Left lobe of liver (tissue), 2 donors: ENCODE measurements at regions not wholly inside any gene's neighbourhood (a gene's known extent, or its start where the extent isn't known, plus 50 kb on each side); places are given as distances from the start of the nearest gene placed in this dataset.
"Not testable (repeated sequence)": the region's sequence is repeated elsewhere in the genome, so short reads cannot be mapped to it uniquely, and the experiment has no call there.

Source experiments
- ATAC-seq: fragments of 200-7000 bp; cut with Tn5 transposase; one replicate; pipeline ENCODE4 v1.9.1; 2020; ENCODE audit warnings: mild to moderate bottlenecking, moderate library complexity
- DNase-seq: peaks from one replicate; pipeline ENCODE4 v3.0.0-alpha.2; 2020; ENCODE audit warnings: low spot score
- donor health status: DM: no; HTN: no; CAD: no; lungs with moderate emphysema.
- donor health status: DM: no; HTN: yes; CAD: no.

DNA sequence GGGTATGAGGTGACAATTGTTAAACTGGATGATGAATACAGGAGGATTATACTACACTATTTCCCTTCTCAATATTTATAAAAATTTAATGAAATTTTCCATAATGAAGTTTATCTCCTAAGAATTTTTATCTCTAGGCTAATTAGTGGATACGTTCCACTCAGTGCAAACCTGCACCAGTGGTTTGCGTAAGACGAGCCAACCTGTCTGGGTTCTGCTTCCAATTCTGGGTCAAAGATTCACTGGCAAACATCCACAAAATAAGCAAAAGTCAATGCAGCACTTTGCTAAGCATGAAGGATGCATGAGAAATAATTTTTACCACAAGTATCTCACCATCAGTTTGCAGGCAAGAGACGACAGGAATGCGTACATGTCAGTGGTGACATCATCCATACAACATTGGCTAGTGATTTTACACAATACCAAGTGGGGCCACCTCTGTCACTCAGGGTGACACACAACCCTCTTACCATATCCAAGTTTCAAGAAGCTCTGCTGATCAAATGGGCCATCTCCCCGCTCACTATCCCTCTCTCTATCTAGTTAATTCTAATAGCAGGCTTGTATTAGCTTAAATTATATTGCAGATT is 51.7 kb downstream of the FAM50B start:
- peak; percentile 93 for ATAC-seq
- peak; percentile 63 for DNase-seq

DNA sequence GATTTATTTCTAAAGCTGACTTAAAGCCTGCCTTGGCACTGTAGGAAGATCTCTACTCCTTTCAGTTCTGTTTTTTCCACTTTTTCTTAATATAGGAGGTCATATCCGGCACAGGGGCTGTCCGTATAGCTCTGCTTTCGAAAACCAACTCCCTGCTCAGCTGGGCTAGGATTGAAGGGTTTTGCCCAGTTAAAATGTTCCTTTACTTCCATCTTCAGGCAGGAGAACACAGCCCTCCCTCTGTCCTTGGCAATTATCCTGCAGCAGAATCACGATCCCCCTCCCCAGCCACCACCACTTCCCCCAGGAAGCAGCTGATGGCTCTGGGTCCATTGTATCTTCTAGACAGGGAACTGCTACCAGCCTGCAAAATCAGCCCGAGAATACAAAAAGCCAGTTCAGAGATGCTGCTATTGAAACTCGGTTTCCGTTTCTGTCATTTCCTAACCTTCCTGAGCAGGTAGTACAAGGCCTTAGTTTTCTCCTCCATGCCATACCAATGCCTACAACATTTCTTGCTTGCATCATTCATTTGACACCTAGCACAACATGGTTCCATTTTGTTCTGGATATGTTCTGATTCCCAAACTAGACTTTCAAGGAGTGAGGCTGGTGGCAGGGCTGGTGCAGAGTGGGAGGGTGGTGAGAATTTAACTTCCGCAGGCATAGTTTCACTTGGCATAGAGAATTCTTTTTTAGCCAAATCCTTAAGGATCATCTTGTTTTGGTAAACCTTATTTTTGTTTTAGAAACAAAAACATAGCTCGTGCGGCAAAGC is 53.9 kb downstream of the FAM50B start:
- ATAC-seq (no peak), DNase-seq (no peak)

DNA sequence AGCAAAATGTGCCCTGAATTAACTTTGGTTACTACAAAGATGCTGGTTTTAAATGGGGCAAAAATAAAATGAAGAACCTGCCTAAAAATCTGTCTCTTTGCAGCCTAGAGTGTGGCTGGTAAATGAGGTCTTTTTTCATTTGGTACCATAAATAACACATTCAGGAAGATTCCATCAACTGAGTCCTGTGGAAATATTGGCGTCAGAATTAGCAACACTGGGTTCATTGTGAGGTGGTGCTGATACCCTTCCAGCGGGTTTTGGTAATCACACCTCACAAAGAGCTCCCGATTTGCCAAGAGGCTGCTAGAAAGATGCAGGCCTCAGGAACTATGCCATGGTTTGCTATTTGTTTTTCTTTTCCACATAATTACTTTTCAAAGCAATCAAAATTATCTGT is 55.3 kb downstream of the FAM50B start:
- DNase-seq: no peak
- no peak for ATAC-seq

DNA sequence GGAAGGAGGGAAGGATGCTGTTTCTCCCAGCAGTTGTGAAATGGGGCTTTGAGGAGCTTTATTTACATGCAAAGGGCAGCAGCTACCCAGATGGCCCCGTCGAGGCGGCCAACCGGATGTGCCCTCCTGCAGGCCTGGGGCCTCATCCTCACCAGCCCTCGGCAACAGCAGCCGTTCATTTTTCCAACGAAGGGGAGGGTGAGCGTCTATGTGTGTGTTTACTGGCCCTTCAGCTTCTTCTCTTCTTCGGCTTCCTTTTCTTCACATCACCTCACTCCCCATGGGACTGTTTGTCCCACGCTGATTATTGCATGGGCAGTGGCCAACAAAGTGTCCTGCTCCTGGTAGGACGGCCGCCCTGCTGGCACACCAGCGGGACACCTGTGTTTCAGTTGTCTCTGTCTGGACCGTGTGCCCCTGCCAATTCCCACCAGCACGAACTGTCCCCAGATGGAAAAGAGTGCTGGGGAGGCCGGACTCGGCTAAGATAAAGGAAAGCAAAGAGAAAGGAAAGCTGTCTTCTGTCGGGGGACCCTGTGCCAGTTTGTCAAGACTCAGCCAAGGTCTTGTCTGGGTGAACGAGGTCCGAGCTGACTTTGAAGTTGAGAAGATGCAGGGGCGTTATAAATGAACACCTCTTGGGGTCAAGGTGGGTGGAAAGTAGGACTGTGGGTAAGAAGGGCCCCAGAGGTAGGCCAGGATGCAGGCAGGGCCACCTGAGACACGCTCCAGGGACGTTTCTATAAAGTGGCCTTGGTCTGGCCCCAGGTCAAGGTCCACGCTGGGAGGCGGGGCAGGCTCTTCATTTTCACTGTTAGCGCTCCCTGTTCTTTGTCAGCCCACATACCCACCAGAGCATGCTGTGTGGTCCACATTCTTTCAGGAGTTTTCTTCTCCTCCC is 57.0 kb downstream of the FAM50B start:
- ATAC-seq (peak; percentile 88), DNase-seq (peak; percentile 70)

DNA sequence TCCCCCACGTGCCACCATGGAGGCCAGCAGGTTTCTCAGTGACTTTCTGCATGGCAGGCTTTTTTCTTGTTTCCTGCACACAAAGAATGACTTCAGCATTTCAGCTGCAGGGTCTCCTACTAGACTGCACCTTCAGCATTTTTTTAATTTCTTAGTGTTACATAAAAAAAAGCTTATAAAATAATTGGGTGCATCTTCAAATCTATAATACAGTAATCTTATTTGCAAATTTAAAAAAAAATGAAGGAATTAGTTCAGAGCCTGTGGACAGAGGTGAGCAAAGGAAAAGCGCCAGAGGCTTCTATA is 57.6 kb downstream of the FAM50B start:
- no peak for ATAC-seq
- no peak for DNase-seq

DNA sequence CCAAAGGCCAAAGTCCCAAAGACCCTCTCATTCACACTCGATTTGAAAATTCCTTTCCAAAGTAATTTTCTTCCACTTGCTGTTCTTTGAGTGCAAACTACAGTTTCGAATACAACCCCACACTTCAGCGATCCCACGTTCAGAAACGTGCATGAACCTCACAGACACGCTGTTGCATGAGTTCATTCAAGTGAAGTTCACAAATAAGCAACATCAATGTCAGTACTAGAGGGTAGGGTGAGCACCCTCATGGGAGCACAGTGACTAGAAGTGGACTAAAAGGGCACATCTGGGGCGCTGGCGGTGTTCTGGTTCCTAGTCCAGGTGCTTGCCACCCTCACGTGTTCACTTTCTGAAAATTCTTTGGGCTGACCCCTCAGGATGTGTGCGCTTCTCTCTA is 59.0 kb downstream of the FAM50B start:
- DNase-seq (no peak), ATAC-seq (no peak)

DNA sequence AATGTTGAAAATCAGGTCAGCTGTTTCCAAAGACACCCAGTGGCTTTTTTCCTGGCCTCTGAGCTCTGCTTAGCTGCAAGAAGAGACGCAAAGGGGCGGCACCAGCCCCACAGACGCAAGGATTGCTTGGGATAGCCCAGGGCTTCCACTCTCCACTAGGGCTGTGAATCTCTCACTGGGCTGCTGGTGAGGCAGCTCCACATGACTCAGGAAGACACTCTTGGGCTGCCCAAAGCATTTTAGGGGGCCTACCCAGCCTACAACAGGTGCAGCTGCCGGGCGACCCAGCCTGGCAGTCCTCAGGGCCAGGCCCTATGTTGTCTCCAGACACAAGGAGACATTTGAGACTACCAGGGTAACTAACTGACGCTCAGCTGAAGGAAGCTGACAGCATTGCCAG is 59.8 kb downstream of the FAM50B start:
- DNase-seq: no peak
- ATAC-seq: no peak

DNA sequence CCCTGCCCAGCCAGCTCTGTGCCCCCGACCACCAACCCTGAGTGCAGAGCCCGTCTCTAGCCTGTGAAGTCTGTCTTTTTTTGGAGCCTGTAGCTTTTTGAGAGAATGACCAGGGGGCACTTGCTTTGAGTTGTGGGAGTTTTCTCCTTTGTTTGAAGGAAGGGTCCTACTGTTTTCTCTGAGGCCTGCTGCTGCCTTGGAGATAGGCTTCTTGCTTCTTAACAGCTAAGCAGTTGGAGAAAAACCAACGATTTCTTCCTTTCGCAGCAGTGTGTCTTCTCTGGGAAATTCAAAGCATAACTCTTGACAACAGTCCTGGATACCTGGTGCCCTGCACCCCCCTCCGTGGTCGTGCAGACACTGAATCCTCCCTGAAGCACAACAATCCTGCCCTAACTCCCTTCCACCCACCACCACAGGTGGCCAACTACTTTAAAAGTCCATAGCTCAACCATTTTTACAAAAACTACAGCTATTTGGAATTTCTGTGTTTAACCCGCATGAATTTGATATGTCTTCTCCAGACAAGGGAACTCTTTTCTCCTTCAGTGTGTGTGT is 61.0 kb downstream of the FAM50B start:
- DNase-seq (no peak), ATAC-seq (no peak)

DNA sequence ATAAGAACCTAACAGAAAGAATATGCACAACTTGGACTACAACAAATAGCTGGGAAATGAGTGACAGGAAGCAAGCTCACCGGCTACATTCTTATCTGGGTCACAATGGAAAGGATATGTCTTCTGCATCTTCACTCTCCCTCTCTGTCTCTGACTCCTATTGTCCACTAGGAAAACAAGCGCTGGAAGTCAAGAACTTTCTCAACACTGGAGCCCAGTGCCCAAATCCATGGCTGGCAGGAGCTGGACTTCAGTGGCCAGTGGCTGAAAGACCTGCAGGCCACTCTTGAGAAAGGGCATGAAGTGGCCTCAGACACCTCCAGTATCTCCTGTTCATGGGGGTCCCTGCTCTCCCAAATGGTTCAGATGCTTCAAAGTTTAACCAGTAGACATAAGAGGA is 62.0 kb downstream of the FAM50B start:
- DNase-seq: no peak
- no peak for ATAC-seq

DNA sequence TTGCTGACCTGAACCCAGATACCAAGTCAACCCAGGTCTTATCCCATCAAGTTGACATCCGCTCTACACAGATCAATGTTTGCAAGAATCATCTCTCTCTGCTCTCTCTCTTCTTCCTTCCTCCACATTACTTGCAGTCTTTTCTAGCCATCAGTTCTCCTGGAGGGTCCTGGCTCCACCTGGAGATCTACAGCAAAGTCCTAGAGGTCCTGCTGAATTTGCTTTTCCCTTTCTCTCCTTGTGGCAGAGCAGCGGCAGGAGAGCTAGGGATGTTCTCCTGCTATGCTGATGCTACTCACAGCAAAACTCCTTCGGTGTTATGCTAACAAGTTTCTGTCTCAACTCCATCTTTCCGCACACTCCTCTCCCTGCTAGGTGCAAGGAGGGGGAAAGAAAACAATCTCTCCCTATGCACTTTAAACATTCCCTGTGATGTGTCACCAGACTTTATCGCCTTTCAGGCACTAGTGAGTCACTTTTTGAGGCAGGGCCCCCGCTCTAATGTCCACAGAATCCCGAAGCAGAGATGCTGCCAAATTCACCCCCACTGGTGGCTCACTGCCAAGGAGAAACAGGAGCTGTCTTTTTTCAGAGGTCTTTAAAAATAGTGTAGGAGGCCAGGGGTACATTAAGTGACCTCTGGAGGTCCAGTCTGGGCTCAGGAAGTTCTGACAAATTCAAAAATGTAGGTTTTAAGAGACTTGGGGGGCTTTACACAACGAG is 62.6 kb downstream of the FAM50B start:
- DNase-seq (no peak), ATAC-seq (no peak)

DNA sequence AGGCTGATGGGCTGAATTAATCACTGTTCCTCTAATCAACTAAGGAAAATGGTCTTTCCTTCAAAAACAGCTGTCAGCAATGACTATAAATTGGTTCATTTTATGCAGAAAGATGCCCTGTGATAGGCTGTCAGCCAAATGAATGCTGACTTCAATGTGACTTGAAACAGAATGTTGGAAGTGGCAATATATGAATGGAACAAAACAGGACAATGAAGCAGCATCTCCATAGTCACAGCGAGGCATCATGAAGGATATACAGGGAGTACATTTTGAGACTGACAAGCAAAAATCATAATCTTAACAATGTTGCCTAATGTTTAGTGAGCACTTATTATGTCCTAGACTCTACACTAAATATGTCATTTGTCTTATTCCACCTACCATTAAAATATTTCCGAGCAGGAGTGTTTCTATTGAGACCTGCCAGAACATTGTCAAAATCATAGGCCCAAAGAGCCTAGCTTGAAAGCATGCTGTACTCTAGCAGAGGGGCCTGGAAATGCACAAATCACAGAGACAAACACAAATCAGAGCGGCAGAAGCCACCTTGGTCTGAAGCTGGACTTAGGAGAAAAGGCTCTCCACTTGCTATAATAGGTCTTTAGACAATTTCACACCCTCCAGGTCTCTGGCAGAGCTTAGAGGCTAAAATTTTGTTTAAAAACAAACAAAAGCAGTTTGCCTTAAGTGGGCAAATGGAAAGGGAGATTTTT is 63.3 kb downstream of the FAM50B start:
- ATAC-seq (peak; percentile 2), DNase-seq (no peak)

DNA sequence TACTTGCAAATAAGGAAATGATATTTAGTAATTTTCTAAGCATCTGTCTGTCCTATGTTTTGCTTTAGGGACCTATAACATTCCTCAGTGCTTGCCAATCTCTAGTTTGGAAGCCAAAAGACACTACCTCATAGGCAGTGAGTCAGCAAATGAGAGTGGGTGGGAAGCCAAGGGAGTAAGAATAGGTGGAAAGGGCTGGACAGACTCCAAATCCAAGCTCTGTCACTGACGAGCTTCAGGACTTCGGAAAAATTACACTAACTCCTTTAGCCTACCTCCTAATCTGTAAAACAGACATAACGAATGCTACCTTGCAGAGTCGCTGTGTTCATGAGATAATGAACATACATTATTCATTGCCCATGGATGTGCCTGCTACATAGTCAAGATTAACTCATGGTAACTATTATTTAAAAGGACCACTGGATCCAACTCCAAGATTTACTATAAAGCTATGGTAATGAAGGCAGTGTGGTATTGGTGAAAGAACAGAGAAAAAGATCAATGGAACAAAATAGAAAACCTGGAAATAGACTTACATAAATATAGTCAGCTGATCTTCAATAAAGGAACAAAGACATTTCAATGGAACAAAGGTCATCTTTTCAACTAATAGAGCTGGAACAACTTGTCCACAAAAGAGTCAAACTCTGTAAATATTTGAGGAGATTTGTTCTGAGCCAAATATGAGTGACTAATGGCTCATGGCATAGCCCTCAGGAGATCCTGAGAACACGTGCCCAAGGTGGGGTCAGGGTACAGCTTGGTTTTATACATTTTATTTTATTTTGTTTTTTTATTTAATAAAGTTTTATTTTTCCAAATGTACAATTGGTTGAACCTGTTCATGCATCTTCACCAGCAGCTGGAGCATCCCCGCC is 64.1 kb downstream of the FAM50B start:
- DNase-seq (peak; percentile 71), ATAC-seq (peak; percentile 84)

DNA sequence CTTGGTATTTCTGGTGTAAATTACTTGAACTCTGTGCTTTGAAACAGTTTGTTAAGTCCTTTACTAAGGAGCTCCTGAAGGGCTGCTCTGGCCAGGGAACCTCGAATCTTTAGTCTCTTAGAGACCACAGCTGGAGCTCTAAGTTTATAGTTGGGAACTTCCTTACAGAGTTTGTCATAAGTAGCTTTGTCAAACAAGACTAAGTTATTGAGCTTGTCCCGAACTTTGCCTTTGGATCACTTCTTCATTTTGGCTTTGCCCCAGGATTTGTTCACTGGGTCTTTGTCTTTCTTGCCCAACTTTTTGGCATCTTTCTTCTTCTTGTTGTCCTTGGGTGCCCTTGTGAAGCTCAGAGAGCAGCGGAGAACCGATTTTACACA is 64.8 kb downstream of the FAM50B start:
- ATAC-seq (peak; percentile 38), DNase-seq (peak; percentile 55)

DNA sequence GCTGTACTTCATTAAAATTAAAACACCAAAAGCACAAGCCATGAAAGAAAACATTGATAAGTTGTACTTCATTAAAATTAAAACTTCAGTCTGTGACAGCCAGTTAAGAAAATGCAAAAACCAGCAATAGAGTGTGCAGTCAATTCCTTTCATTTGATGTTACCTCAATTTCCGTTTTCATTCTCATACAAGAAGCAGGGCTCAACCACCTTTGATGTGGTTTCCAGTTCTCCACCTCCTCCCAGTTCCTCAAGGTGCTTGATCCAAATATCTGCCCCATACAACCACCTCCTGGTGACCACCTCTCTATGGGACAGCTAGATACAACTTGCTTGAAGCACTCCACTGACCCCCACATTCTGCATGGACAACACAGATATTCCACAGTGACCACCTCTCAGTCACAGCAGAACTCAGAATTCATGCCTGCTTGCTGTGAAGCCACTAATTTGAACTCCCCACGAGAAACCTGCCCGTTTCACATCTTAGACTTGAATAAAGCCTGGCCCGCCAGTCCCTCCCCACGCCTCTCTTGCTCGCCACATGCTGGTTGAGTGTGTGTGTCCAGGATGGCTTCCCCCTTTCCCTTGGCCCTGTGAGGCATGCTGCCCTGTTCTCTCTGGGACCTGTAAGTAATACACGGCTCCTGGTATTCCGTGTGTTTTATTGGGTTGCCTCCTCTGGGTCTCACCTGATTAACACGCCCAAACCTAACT is 66.1 kb downstream of the FAM50B start:
- ATAC-seq (no peak), DNase-seq (no peak)

DNA sequence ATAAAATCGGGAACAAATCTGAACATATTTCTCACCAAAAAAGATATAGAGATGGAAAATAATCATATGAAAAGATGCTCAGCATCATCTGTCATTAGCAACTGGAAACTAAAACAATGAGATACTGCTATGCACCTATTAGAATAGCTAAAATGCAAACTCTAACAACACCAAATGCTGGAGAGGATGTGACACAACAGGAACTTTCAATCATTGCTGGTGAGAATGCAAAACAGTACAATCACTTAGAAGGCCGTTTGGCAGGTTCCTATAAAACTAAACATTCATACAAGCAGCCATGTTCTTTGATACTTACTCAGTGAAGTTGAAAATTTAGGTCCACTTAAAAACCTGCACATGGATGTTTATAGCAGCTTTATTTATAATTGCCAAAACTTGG is 67.0 kb downstream of the FAM50B start:
- ATAC-seq (no peak), DNase-seq (no peak)

DNA sequence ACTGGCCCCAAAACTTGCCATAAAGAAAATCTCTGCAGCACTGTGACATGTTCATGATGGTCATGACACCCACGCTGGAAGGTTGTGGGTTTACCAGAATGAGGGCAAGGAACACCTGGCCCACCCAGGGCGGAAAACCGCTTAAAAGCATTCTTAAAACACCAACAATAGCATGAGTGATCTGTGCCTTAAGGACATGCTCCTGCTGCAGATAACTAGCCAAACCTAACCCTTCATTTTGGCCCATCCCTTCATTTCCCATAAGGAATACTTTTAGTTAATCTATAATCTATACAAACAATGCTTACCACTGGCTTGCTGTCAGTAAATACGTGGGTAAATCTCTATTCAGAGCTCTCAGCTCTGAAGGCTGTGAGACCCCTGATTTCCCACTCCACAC is 67.6 kb downstream of the FAM50B start:
- ATAC-seq, DNase-seq: not testable (repeated sequence)

DNA sequence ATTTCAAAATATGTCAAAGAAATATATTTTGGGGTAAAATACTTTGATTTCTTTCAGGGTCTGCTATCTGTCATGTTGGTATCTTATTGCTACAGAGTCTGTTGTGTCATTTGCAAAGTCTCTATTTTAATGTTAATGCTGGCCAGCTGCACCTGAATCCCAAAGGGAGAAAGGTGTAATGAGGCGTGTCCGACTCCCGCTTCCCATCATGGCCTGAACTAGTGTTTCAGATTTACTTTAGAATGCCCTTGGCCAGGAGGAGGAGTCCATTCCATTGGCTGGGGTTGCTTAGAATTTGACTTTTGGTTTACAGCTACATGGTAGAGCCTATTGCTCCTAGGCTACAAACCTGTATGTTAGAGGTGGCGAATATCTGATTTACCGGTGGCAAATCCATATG is 69.3 kb downstream of the FAM50B start:
- ATAC-seq (no peak), DNase-seq (no peak)

DNA sequence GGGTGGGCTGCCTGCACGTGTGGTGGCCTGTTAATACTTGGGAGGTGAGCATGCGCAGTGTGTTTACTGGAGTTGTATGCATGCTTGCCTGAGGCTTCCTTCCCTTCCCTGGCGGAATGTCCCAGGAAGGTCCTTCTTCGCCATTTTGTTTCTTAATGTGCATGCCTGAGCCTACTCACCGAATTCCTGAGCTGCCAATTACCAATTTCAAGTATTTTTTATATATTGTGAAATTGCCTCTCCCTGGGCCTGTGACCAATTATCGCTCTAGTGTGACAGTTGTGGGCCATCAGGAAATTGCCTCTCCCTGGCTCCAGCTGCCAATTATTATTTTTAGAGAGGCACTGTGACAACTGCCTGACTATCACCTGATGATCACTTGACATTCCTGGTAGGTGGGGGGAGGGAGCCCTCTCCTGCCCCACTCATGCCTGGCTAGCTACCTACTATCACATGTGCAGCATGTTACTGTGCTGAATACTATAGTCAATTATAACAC is 70.0 kb downstream of the FAM50B start:
- peak; percentile 49 for ATAC-seq

DNA sequence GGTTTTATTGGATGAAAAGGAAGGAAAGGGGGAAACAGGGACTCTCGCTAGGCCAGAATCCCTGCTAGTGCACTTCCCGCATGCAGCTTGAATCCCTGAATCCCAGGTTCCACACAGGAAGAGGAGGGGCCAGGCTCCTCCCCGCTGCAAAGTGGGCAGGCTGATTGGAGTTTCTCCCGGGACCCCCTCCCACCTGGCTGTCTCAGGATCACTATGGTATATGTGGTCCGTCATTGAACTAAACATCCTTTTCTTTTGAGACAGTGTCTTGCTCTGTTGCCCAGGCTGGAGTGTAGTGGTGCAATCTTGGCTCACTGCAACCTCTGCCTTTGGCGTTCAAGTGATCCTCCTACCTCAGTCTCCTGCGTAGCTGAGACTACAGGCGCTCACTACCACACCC is 70.7 kb downstream of the FAM50B start:
- DNase-seq: no peak
- no peak for ATAC-seq

More for the DNA sequence above, 70.0 kb downstream of the FAM50B start:
- no peak for DNase-seq
